NT2/D1 (cell line): ENCODE measurements at regions not wholly inside any gene's neighbourhood (a gene's known extent, or its start where the extent isn't known, plus 50 kb on each side); places are given as distances from the start of the nearest gene placed in this dataset.

Experiments used
- SUZ12 ChIP-seq: IDR thresholded peaks from 2 replicates; pipeline ENCODE4 v1.6.1; 2011; ENCODE audit not compliant: insufficient read length, insufficient read depth; ENCODE audit errors: extremely low read depth
- YY1 ChIP-seq: IDR thresholded peaks from 2 replicates; pipeline ENCODE4 v1.6.1; 2011; ENCODE audit not compliant: insufficient read length, insufficient read depth
- ZNF274 ChIP-seq: IDR thresholded peaks from 2 replicates; pipeline ENCODE4 v1.6.1; 2011; ENCODE audit warnings: mild to moderate bottlenecking, low read depth, low read length

- TF ChIP-seq YY1 (no peak), ZNF274 (no peak), SUZ12 (no peak)
Measured at GRCh38 chr13:50460358-50460757, 383.1 kb downstream of the DLEU7 start.
